ENCODE measurements at regions not wholly inside any gene's neighbourhood (a gene's known extent, or its start where the extent isn't known, plus 50 kb on each side); places are given as distances from the start of the nearest gene placed in this dataset.

- H3K27me3 ChIP-seq (ENCODE audit: control insufficient read depth, insufficient read depth, low read length): no peaks in the 10 kb centered on the region
- no peak overlapping the region for H3K9ac ChIP-seq (ENCODE audit: low read length in 3 of 3)
- intact Hi-C loops (cut with DNase I): no loop called here
- no peaks in the 10 kb centered on the region for H3K36me3 ChIP-seq (ENCODE audit: control insufficient read depth in 2 of 3, insufficient read depth in 3 of 3, low read length in 3 of 3)
- no peak for DNase-seq
- no peaks in the 10 kb centered on the region for H3K4me1 ChIP-seq (ENCODE audit: control insufficient read depth in 2 of 3, insufficient read depth in 2 of 3, low read depth in 1 of 3, low read length in 3 of 3)
- H3K27ac ChIP-seq (ENCODE audit: low read depth in 2 of 2, low read length in 2 of 2): no peak overlapping the region
- FAIRE-seq: no peak
- no peaks in the 10 kb centered on the region for H3K9me3 ChIP-seq (ENCODE audit: control insufficient read depth in 2 of 3, insufficient read depth in 1 of 3, low read length in 3 of 3)
- no peak for TF ChIP-seq CTCF (IDR thresholded peaks at IDR 0.05; ENCODE audit: borderline replicate concordance, extremely low read depth, insufficient read depth)
- no peak overlapping the region for H3K4me3 ChIP-seq (ENCODE audit: low read length in 3 of 3)
These were observed 1139.0 kb downstream of the TUSC7 start for GRCh38 chr3:117848606-117849005.

GRCh38 chr3:117853923-117854668 lies 1144.5 kb downstream of the TUSC7 start:
- Histone ChIP-seq H3K9me3 (ENCODE audit: control insufficient read depth in 2 of 3, insufficient read depth in 1 of 3, low read length in 3 of 3) (no peaks in the 10 kb centered on the region), H3K27ac (ENCODE audit: low read depth in 2 of 2, low read length in 2 of 2) (no peak overlapping the region), H3K9ac (ENCODE audit: low read length in 3 of 3) (no peak overlapping the region), H3K27me3 (ENCODE audit: control insufficient read depth, insufficient read depth, low read length) (no peaks in the 10 kb centered on the region), H3K4me1 (ENCODE audit: control insufficient read depth in 2 of 3, insufficient read depth in 2 of 3, low read depth in 1 of 3, low read length in 3 of 3) (no peaks in the 10 kb centered on the region), H3K4me3 (ENCODE audit: low read length in 3 of 3) (no peak overlapping the region), H3K36me3 (ENCODE audit: control insufficient read depth in 2 of 3, insufficient read depth in 3 of 3, low read length in 3 of 3) (no peaks in the 10 kb centered on the region)
- intact Hi-C loops (cut with DNase I): no loop called here
- no peak for FAIRE-seq
- no peak for DNase-seq
- no peak for TF ChIP-seq CTCF (IDR thresholded peaks at IDR 0.05; ENCODE audit: borderline replicate concordance, extremely low read depth, insufficient read depth)

GRCh38 chr3:117856354-117856753 lies 1146.8 kb downstream of the TUSC7 start:
- H3K9me3 ChIP-seq (ENCODE audit: control insufficient read depth in 2 of 3, insufficient read depth in 1 of 3, low read length in 3 of 3): no peaks in the 10 kb centered on the region
- H3K36me3 ChIP-seq (ENCODE audit: control insufficient read depth in 2 of 3, insufficient read depth in 3 of 3, low read length in 3 of 3): no peaks in the 10 kb centered on the region
- H3K4me1 ChIP-seq (ENCODE audit: control insufficient read depth in 2 of 3, insufficient read depth in 2 of 3, low read depth in 1 of 3, low read length in 3 of 3): no peaks in the 10 kb centered on the region
- no peak overlapping the region for H3K9ac ChIP-seq (ENCODE audit: low read length in 3 of 3)
- H3K27ac ChIP-seq (ENCODE audit: low read depth in 2 of 2, low read length in 2 of 2): no peak overlapping the region
- H3K4me3 ChIP-seq (ENCODE audit: low read length in 3 of 3): no peak overlapping the region
- intact Hi-C loops (cut with DNase I): no loop called here
- TF ChIP-seq CTCF (IDR thresholded peaks at IDR 0.05; ENCODE audit: borderline replicate concordance, extremely low read depth, insufficient read depth): no peak
- no peak for DNase-seq
- no peaks in the 10 kb centered on the region for H3K27me3 ChIP-seq (ENCODE audit: control insufficient read depth, insufficient read depth, low read length)
- no peak for FAIRE-seq

GRCh38 chr3:117863146-117863545 lies 1153.6 kb downstream of the TUSC7 start:
- Histone ChIP-seq H3K27me3 (ENCODE audit: control insufficient read depth, insufficient read depth, low read length) (no peaks in the 10 kb centered on the region), H3K27ac (ENCODE audit: low read depth in 2 of 2, low read length in 2 of 2) (no peak overlapping the region), H3K4me3 (ENCODE audit: low read length in 3 of 3) (no peak overlapping the region), H3K9me3 (ENCODE audit: control insufficient read depth in 2 of 3, insufficient read depth in 1 of 3, low read length in 3 of 3) (no peaks in the 10 kb centered on the region), H3K9ac (ENCODE audit: low read length in 3 of 3) (no peak overlapping the region), H3K36me3 (ENCODE audit: control insufficient read depth in 2 of 3, insufficient read depth in 3 of 3, low read length in 3 of 3) (no peaks in the 10 kb centered on the region), H3K4me1 (ENCODE audit: control insufficient read depth in 2 of 3, insufficient read depth in 2 of 3, low read depth in 1 of 3, low read length in 3 of 3) (no peaks in the 10 kb centered on the region)
- FAIRE-seq (no peak), DNase-seq (no peak)
- no peak for TF ChIP-seq CTCF (IDR thresholded peaks at IDR 0.05; ENCODE audit: borderline replicate concordance, extremely low read depth, insufficient read depth)
- intact Hi-C loops (cut with DNase I): no loop called here

Measured in kidney (tissue), 13 donors.